Suprapubic skin (tissue), 4 donors: ENCODE measurements at regions not wholly inside any gene's neighbourhood (a gene's known extent, or its start where the extent isn't known, plus 50 kb on each side); places are given as distances from the start of the nearest gene placed in this dataset.

Experiments used
- DNase-seq, 2 donors: peaks; one replicate each; pipeline ENCODE4 v3.0.0-alpha.2; 2019; ENCODE audit warnings: low spot score in 2 of 2
- H3K27ac ChIP-seq: fragments of 200-600 bp; sonication (generic); one replicate; pipeline ENCODE4 v1.5.1; 2019
- H3K27me3 ChIP-seq: fragments of 200-600 bp; sonication (generic); one replicate; pipeline ENCODE4 v1.5.1; 2019
- H3K36me3 ChIP-seq: fragments of 200-600 bp; sonication (generic); one replicate; pipeline ENCODE4 v1.5.1; 2019
- H3K4me1 ChIP-seq: fragments of 200-600 bp; sonication (generic); one replicate; pipeline ENCODE4 v1.5.1; 2019
- H3K4me3 ChIP-seq: fragments of 200-600 bp; sonication (generic); one replicate; pipeline ENCODE4 v1.5.1; 2019; ENCODE audit warnings: mild to moderate bottlenecking
- H3K9me3 ChIP-seq: fragments of 200-600 bp; sonication (generic); one replicate; pipeline ENCODE4 v1.5.1; 2019
- CTCF ChIP-seq, 2 donors: fragments of 200-600 bp in 1 of 2; fragments of 450-650 bp in 1 of 2; sonication (generic) in 1 of 2; IDR thresholded peaks; one replicate each; pipeline ENCODE4 v1.5.1; 2016 to 2019; ENCODE audit warnings: antibody characterized with exemption in 2 of 2, mild to moderate bottlenecking in 1 of 2, moderate library complexity in 1 of 2
- EP300 ChIP-seq: sonication (generic); formaldehyde crosslinking; IDR thresholded peaks from one replicate; pipeline ENCODE4 v1.6.1; 2017; ENCODE audit warnings: antibody characterized with exemption
- POLR2A ChIP-seq, 2 donors: fragments of 450-650 bp; IDR thresholded peaks; one replicate each; pipeline ENCODE4 v1.6.1; 2017; ENCODE audit warnings: antibody characterized with exemption in 2 of 2, mild to moderate bottlenecking in 2 of 2, moderate library complexity in 2 of 2
- POLR2AphosphoS5 ChIP-seq, 3 donors: sonication (generic); formaldehyde crosslinking; IDR thresholded peaks; one replicate each; pipeline ENCODE4 v1.6.1; 2017; ENCODE audit warnings: antibody characterized with exemption in 3 of 3
- WGBS: methylation state at CpG from one replicate; pipeline ENCODE4 v1.1.5; 2018; 5-methylcytosine and 5-hydroxymethylcytosine counted together

- Histone ChIP-seq H3K4me1 (no peaks in the 10 kb centered on the region), H3K4me3 (no peak overlapping the region)
- WGBS, result 50% methylated on average over 3 of the region's 3 CpGs
These were observed 423.1 kb downstream of the KCTD8 start for GRCh38 chr4:44025376-44026020.

GRCh38 chr4:44038811-44039210, 409.8 kb downstream of the KCTD8 start:
- H3K4me3 ChIP-seq, result no peak overlapping the region
- no peak for TF ChIP-seq POLR2A (IDR thresholded peaks at IDR 0.05)
- TF ChIP-seq EP300, result no peak
- TF ChIP-seq POLR2AphosphoS5 (IDR thresholded peaks at IDR 0.05), result no peak
- no peak for TF ChIP-seq CTCF (IDR thresholded peaks at IDR 0.05)
- DNase-seq, result no peak
- no peaks in the 10 kb centered on the region for H3K9me3 ChIP-seq
- no peaks in the 10 kb centered on the region for H3K36me3 ChIP-seq
- WGBS, result 80% methylated on average over 2 of the region's 2 CpGs
- H3K4me1 ChIP-seq, result no peaks in the 10 kb centered on the region
- H3K27ac ChIP-seq, result no peak overlapping the region
- H3K27me3 ChIP-seq, result no peaks in the 10 kb centered on the region

More at GRCh38 chr4:44025376-44026020, 423.1 kb downstream of the KCTD8 start:
- Histone ChIP-seq H3K27ac (no peak overlapping the region), H3K9me3 (no peaks in the 10 kb centered on the region), H3K27me3 (no peaks in the 10 kb centered on the region), H3K36me3 (no peaks in the 10 kb centered on the region)
- TF ChIP-seq EP300 (no peak), POLR2AphosphoS5 (IDR thresholded peaks at IDR 0.05) (no peak), CTCF (IDR thresholded peaks at IDR 0.05) (no peak), POLR2A (IDR thresholded peaks at IDR 0.05) (no peak)
- DNase-seq, result no peak

GRCh38 chr4:44046491-44046890, 402.1 kb downstream of the KCTD8 start:
- 70% methylated on average over 4 of the region's 4 CpGs for WGBS
- TF ChIP-seq CTCF (IDR thresholded peaks at IDR 0.05) (no peak), EP300 (no peak), POLR2A (IDR thresholded peaks at IDR 0.05) (no peak), POLR2AphosphoS5 (IDR thresholded peaks at IDR 0.05) (no peak)
- DNase-seq, result no peak
- Histone ChIP-seq H3K4me1 (no peaks in the 10 kb centered on the region), H3K36me3 (no peaks in the 10 kb centered on the region), H3K27me3 (no peaks in the 10 kb centered on the region), H3K9me3 (no peaks in the 10 kb centered on the region), H3K4me3 (no peak overlapping the region), H3K27ac (no peak overlapping the region)

GRCh38 chr4:44056721-44057151, 391.9 kb downstream of the KCTD8 start:
- TF ChIP-seq CTCF (IDR thresholded peaks at IDR 0.05) (no peak), EP300 (no peak), POLR2A (IDR thresholded peaks at IDR 0.05) (no peak), POLR2AphosphoS5 (IDR thresholded peaks at IDR 0.05) (no peak)
- H3K4me1 ChIP-seq, result no peaks in the 10 kb centered on the region
- H3K27ac ChIP-seq, result no peak overlapping the region
- 27% methylated on average over 6 of the region's 6 CpGs for WGBS
- no peaks in the 10 kb centered on the region for H3K27me3 ChIP-seq
- DNase-seq, result no peak
- H3K4me3 ChIP-seq, result no peak overlapping the region
- H3K36me3 ChIP-seq, result no peaks in the 10 kb centered on the region
- H3K9me3 ChIP-seq, result no peaks in the 10 kb centered on the region

- 73% methylated on average over 5 of the region's 6 CpGs for WGBS
- Histone ChIP-seq H3K4me3 (no peak overlapping the region), H3K4me1 (no peaks in the 10 kb centered on the region), H3K36me3 (no peaks in the 10 kb centered on the region), H3K27ac (no peak overlapping the region), H3K27me3 (no peaks in the 10 kb centered on the region), H3K9me3 (peaks cover 4% of the 10 kb centered on the region)
- TF ChIP-seq POLR2A (IDR thresholded peaks at IDR 0.05) (no peak), EP300 (no peak), CTCF (IDR thresholded peaks at IDR 0.05) (no peak), POLR2AphosphoS5 (IDR thresholded peaks at IDR 0.05) (no peak)
- DNase-seq, result peak in 1 of 2 donors; percentile 72
These were observed 377.8 kb downstream of the KCTD8 start for GRCh38 chr4:44070843-44071242.
